ENCODE measurements at regions not wholly inside any gene's neighbourhood (a gene's known extent, or its start where the extent isn't known, plus 50 kb on each side); places are given as distances from the start of the nearest gene placed in this dataset.
A peak's percentile ranks its signal among the peaks of the same experiment; 100 is the strongest.

GRCh38 chr3:73815966-73816365 lies 191.2 kb upstream of the PDZRN3 start:
- no peak overlapping the region for H3K4me3 ChIP-seq
- H3K9me3 ChIP-seq, result no peaks in the 10 kb centered on the region
- 46 to 75% methylated on average over 1 of the region's 1 CpG for WGBS, 2 donors
- H3K27me3 ChIP-seq, result no peaks in the 10 kb centered on the region
- intact Hi-C loops (cut with DNase I), result no loop called here
- TF ChIP-seq POLR2A (IDR thresholded peaks at IDR 0.05), result no peak
- no peak for TF ChIP-seq CTCF (IDR thresholded peaks at IDR 0.05)
- no peak for DNase-seq
- H3K27ac ChIP-seq, result no peak overlapping the region
- peaks cover 0 to 8% (median 3%) of the 10 kb centered on the region in 3 donors for H3K4me1 ChIP-seq
- H3K36me3 ChIP-seq, result no peaks in the 10 kb centered on the region

- no peak for DNase-seq
- Histone ChIP-seq H3K4me1 (peaks cover 0 to 16% (median 3%) of the 10 kb centered on the region in 3 donors), H3K4me3 (no peak overlapping the region), H3K27me3 (no peaks in the 10 kb centered on the region), H3K36me3 (no peaks in the 10 kb centered on the region), H3K9me3 (no peaks in the 10 kb centered on the region), H3K27ac (peak overlapping the region in 1 of 4 donors; percentile 21)
- 58 to 61% methylated on average over 4 of the region's 4 CpGs for WGBS, 2 donors
- intact Hi-C loops (cut with DNase I), result no loop called here
- TF ChIP-seq CTCF (IDR thresholded peaks at IDR 0.05) (no peak), POLR2A (IDR thresholded peaks at IDR 0.05) (no peak)
These were observed 189.1 kb upstream of the PDZRN3 start for GRCh38 chr3:73813692-73814292.

- Histone ChIP-seq H3K4me3 (no peak overlapping the region), H3K9me3 (no peaks in the 10 kb centered on the region), H3K27ac (peak overlapping the region in 1 of 4 donors; percentile 21), H3K27me3 (no peaks in the 10 kb centered on the region), H3K36me3 (no peaks in the 10 kb centered on the region), H3K4me1 (peaks cover 0 to 21% (median 3%) of the 10 kb centered on the region in 3 donors)
- TF ChIP-seq CTCF (IDR thresholded peaks at IDR 0.05) (no peak), POLR2A (IDR thresholded peaks at IDR 0.05) (no peak)
- intact Hi-C loops (cut with DNase I), result no loop called here
- DNase-seq, result no peak
- 18 to 19% methylated on average over 5 of the region's 5 CpGs for WGBS, 2 donors
These were observed 188.6 kb upstream of the PDZRN3 start for GRCh38 chr3:73813291-73813690.

GRCh38 chr3:73812054-73812453 lies 187.3 kb upstream of the PDZRN3 start:
- intact Hi-C loops (cut with DNase I), result no loop called here
- no peak for DNase-seq
- TF ChIP-seq POLR2A (IDR thresholded peaks at IDR 0.05) (no peak), CTCF (IDR thresholded peaks at IDR 0.05) (no peak)
- H3K27ac ChIP-seq, result no peak overlapping the region
- H3K36me3 ChIP-seq, result no peaks in the 10 kb centered on the region
- no peaks in the 10 kb centered on the region for H3K9me3 ChIP-seq
- peaks cover 0 to 22% (median 3%) of the 10 kb centered on the region in 3 donors for H3K4me1 ChIP-seq
- WGBS, 2 donors, result 69 to 80% methylated on average over 3 of the region's 3 CpGs
- H3K27me3 ChIP-seq, result no peaks in the 10 kb centered on the region
- no peak overlapping the region for H3K4me3 ChIP-seq

GRCh38 chr3:73808862-73809509 lies 184.2 kb upstream of the PDZRN3 start:
- TF ChIP-seq POLR2A (IDR thresholded peaks at IDR 0.05) (no peak), CTCF (IDR thresholded peaks at IDR 0.05) (no peak)
- Histone ChIP-seq H3K4me1 (peaks cover 0 to 31% (median 3%) of the 10 kb centered on the region in 3 donors), H3K36me3 (no peaks in the 10 kb centered on the region), H3K4me3 (no peak overlapping the region), H3K27ac (peak overlapping the region; percentile 50 to 81 (median 70)), H3K27me3 (no peaks in the 10 kb centered on the region), H3K9me3 (no peaks in the 10 kb centered on the region)
- intact Hi-C loops (cut with DNase I), result no loop called here
- 23 to 38% methylated on average over 12 of the region's 12 CpGs for WGBS, 2 donors
- no peak for DNase-seq

Measured in esophagus squamous epithelium (tissue), 5 donors.